HepG2 (cell line): ENCODE measurements at regions not wholly inside any gene's neighbourhood (a gene's known extent, or its start where the extent isn't known, plus 50 kb on each side); places are given as distances from the start of the nearest gene placed in this dataset.

ENCODE experiments used
- ATAC-seq: fragments of 200-7000 bp; cut with Tn5 transposase; 3 replicates; pipeline ENCODE4 v1.9.1; 2020; ENCODE audit warnings: mild to moderate bottlenecking, moderate library complexity
- BruUV-seq: library from RNA; stranded (reverse); fragments of 400-500 nt; replicated peaks from 2 replicates; lab custom pipeline; 2021; lab: Mats Ljungman, UMichigan
- CTCF ChIA-PET: fragments of 300-600 bp; formaldehyde crosslinking; extraction: SDS; loops from one replicate; lab custom pipeline; 2021; ENCODE audit warnings: low total read pairs, inconsistent platforms, low intra/inter-chr PET ratio; lab: Yijun Ruan, JAX
- POLR2A ChIA-PET: fragments of 350-600 bp; sonication (Branson Sonifier 250); formaldehyde crosslinking; loops from one replicate; lab custom pipeline; 2020; ENCODE audit warnings: antibody characterized with exemption, inconsistent platforms; lab: Yijun Ruan, JAX
- DNase-seq: peaks from one replicate; pipeline ENCODE4 v3.0.0-alpha.2; 2015; ENCODE audit warnings: low spot score
- FAIRE-seq: peaks from 3 replicates; lab custom pipeline; 2011; peaks lifted over from hg19 to GRCh38; lab: Jason Lieb, UNC
- H2AFZ ChIP-seq: one replicate; pipeline ENCODE4 v1.6.1; 2011; ENCODE audit warnings: low read length, inconsistent platforms
- H3K27ac ChIP-seq: fragments of 300-600 bp; 3 replicates; pipeline ENCODE4 v1.8.0; 2011; ENCODE audit warnings: mixed run types, mild to moderate bottlenecking, mixed read lengths, low read length, inconsistent platforms; ENCODE audit not compliant: insufficient read depth; ENCODE audit errors: extremely low read length
- H3K27me3 ChIP-seq, 2 experiments: fragments of 200-600 bp in 1 of 2; 2 replicates in 1 of 2; 3 replicates in 1 of 2; pipeline versions ENCODE4 v1.6.0 to v1.8.0; 2011; ENCODE audit warnings: low read length in 2 of 2, mild to moderate bottlenecking in 2 of 2, moderate library complexity in 2 of 2, inconsistent platforms in 1 of 2; ENCODE audit not compliant: insufficient read depth in 2 of 2, control insufficient read depth in 1 of 2
- H3K36me3 ChIP-seq, 2 experiments: fragments of 200-600 bp in 1 of 2; replicated peaks in 1 of 2; 2 replicates in 1 of 2; 3 replicates in 1 of 2; pipeline versions ENCODE4 v1.5.1 to v1.8.0; 2011; ENCODE audit warnings: low read length in 2 of 2, inconsistent platforms in 1 of 2; ENCODE audit not compliant: insufficient read depth in 2 of 2, control insufficient read depth in 1 of 2
- H3K4me1 ChIP-seq: 2 replicates; pipeline ENCODE4 v1.5.1; 2012; ENCODE audit warnings: low read length, inconsistent platforms; ENCODE audit not compliant: insufficient read depth
- H3K4me2 ChIP-seq: 2 replicates; pipeline ENCODE4 v1.6.0; 2011; ENCODE audit warnings: low read depth, low read length, inconsistent platforms
- H3K4me3 ChIP-seq, 3 experiments: fragments of 200-600 bp in 1 of 3; sonication (generic), shearing (Covaris generic) in 1 of 3; replicated peaks in 1 of 3; 2 replicates each; pipeline ENCODE4 v1.5.1; 2011 to 2016; ENCODE audit warnings: low read length in 3 of 3, inconsistent platforms in 2 of 3, low read depth in 2 of 3, mild to moderate bottlenecking in 2 of 3, control low read depth in 1 of 3, mixed read lengths in 1 of 3; ENCODE audit not compliant: insufficient read depth in 1 of 3
- H3K79me2 ChIP-seq: one replicate; pipeline ENCODE4 v1.6.1; 2011; ENCODE audit warnings: low read length, inconsistent platforms; ENCODE audit not compliant: insufficient read depth
- H3K9ac ChIP-seq: 2 replicates; pipeline ENCODE4 v1.6.0; 2011; ENCODE audit warnings: mild to moderate bottlenecking, low read depth, low read length, inconsistent platforms; ENCODE audit not compliant: insufficient read depth
- H3K9me3 ChIP-seq: 2 replicates; pipeline ENCODE4 v1.5.1; 2012; ENCODE audit warnings: mild to moderate bottlenecking, low read length
- H4K20me1 ChIP-seq: 2 replicates; pipeline ENCODE4 v1.6.0; 2011; ENCODE audit warnings: inconsistent platforms, mild to moderate bottlenecking, low read length, moderate library complexity; ENCODE audit not compliant: insufficient read depth
- ATF2 ChIP-seq: sonication (generic); formaldehyde crosslinking; IDR thresholded peaks from 2 replicates; pipeline ENCODE4 v1.4.0; 2020; ENCODE audit warnings: missing genetic modification reagents
- ATF3 ChIP-seq: sonication (generic); formaldehyde crosslinking; IDR thresholded peaks from 2 replicates; pipeline ENCODE4 v1.4.0; 2020; ENCODE audit warnings: missing genetic modification reagents
- KLF16 ChIP-seq, 2 experiments: sonication (generic) in 1 of 2; formaldehyde crosslinking in 1 of 2; IDR thresholded peaks; 2 replicates each; pipeline versions ENCODE4 v1.6.1 to v1.8.0; 2016 to 2023; ENCODE audit warnings: missing genetic modification reagents in 2 of 2, missing compliant biosample characterization in 1 of 2
- MED8 ChIP-seq: sonication (generic); formaldehyde crosslinking; IDR thresholded peaks from 2 replicates; pipeline ENCODE4 v1.8.1; 2023; ENCODE audit warnings: mild to moderate bottlenecking, missing genetic modification reagents; ENCODE audit not compliant: insufficient replicate concordance
- NRL ChIP-seq: sonication (generic); formaldehyde crosslinking; IDR thresholded peaks from 2 replicates; pipeline ENCODE4 v1.5.0; 2020; ENCODE audit warnings: missing genetic modification reagents, mild to moderate bottlenecking, moderate library complexity, borderline replicate concordance
- ONECUT2 ChIP-seq: sonication (generic); formaldehyde crosslinking; IDR thresholded peaks from 2 replicates; pipeline ENCODE4 v1.4.0; 2020; ENCODE audit warnings: missing genetic modification reagents
- PHB2 ChIP-seq: fragments of 450-650 bp; IDR thresholded peaks from 2 replicates; pipeline ENCODE4 v1.6.1; 2018; ENCODE audit not compliant: partially characterized antibody
- RNF2 ChIP-seq: fragments of 450-650 bp; conservative IDR thresholded peaks from 2 replicates; pipeline ENCODE4 v1.6.1; 2016; ENCODE audit warnings: low read depth
- SNAI1 ChIP-seq: sonication (generic); formaldehyde crosslinking; IDR thresholded peaks from 2 replicates; pipeline ENCODE4 v1.5.0; 2020; ENCODE audit warnings: mild to moderate bottlenecking, missing genetic modification reagents, borderline replicate concordance
- YEATS2 ChIP-seq: sonication (generic); formaldehyde crosslinking; IDR thresholded peaks from 2 replicates; pipeline ENCODE4 v1.4.0; 2020; ENCODE audit warnings: missing genetic modification reagents, borderline replicate concordance
- ZBTB42 ChIP-seq: sonication (generic); formaldehyde crosslinking; IDR thresholded peaks from 2 replicates; pipeline ENCODE4 v1.5.0; 2020; ENCODE audit warnings: mild to moderate bottlenecking, missing genetic modification reagents
- ZNF20 ChIP-seq: sonication (generic); formaldehyde crosslinking; IDR thresholded peaks from 2 replicates; pipeline ENCODE4 v1.4.0; 2020; ENCODE audit warnings: mild to moderate bottlenecking, moderate library complexity, missing genetic modification reagents
- ZNF225 ChIP-seq: sonication (generic); formaldehyde crosslinking; IDR thresholded peaks from 2 replicates; pipeline ENCODE4 v1.4.0; 2020; ENCODE audit warnings: mild to moderate bottlenecking, missing genetic modification reagents
- ZNF274 ChIP-seq: sonication (generic); formaldehyde crosslinking; IDR thresholded peaks from 2 replicates; pipeline ENCODE4 v1.5.1; 2020; ENCODE audit warnings: mild to moderate bottlenecking, missing genetic modification reagents
- ZNF768 ChIP-seq: sonication (generic); formaldehyde crosslinking; IDR thresholded peaks from 2 replicates; pipeline ENCODE4 v1.4.0; 2020; ENCODE audit warnings: missing genetic modification reagents
- WGBS: methylation state at CpG from one replicate; pipeline ENCODE4 v1.1.6; 2017; ENCODE audit warnings: low lambda C conversion rate; 5-methylcytosine and 5-hydroxymethylcytosine counted together
- in situ Hi-C: cut with HindIII; loops from 2 replicates; pipeline ENCODE4 v1.10.0; 2017; ENCODE audit warnings: low pct_unique_long_range_greater_than_20kb; ENCODE audit not compliant: extremely low pct_ligation_motif_present
- intact Hi-C: fragments of 100-400 bp; cut with micrococcal nuclease; formaldehyde crosslinking; loops from one replicate; pipeline ENCODE4 v1.10.0; 2022; ENCODE audit not compliant: unreplicated experiment
- TF ChIP-seq, protein P1 (sequence below), 2 experiments: sonication (generic) in 1 of 2; formaldehyde crosslinking in 1 of 2; IDR thresholded peaks; 2 replicates each; pipeline versions ENCODE4 v1.6.1 to v1.9.0; 2014 to 2022; ENCODE audit warnings: antibody characterized with exemption in 1 of 2, borderline replicate concordance in 1 of 2, inconsistent platforms in 1 of 2, low read depth in 1 of 2, missing genetic modification reagents in 1 of 2

DNA sequence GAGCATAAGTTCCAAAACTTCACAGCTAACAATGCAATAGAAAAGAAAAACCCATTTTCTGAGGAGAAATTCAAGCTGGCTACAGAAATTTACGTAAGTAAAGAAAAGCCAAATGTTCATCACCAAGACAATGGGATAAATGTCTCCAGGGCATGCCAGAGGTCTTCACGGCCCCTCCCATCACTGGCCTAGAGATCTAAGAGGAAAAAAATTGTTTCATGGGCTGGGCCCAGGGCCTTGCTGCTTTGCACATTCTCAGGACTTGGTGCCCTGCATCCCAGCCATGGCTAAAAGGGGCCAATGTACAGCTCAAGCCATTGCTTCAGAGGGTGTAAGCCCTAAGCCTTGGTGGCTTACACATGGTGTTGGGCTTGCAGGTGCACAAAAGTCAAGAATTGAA is 443.6 kb downstream of the ELAVL2 start:
- whole genome bisulfite sequencing, result 27% methylated on average over 2 of the region's 2 CpGs
- POLR2A ChIA-PET, result no interaction called here
- Histone ChIP-seq H3K79me2 (no peaks in the 10 kb centered on the region), H3K4me3 (no peak overlapping the region), H3K9me3 (peaks cover 71% of the 10 kb centered on the region), H3K27me3 (no peaks in the 10 kb centered on the region), H3K9ac (no peak overlapping the region), H3K4me1 (no peaks in the 10 kb centered on the region), H3K27ac (no peak overlapping the region), H3K36me3 (no peaks in the 10 kb centered on the region), H2AFZ (no peak overlapping the region), H3K4me2 (no peak overlapping the region), H4K20me1 (no peaks in the 10 kb centered on the region)
- TF ChIP-seq YEATS2 (CRISPR knock-in tag) (no peak), ATF2 (no peak), PHB2 (no peak), ONECUT2 (CRISPR knock-in tag) (no peak), ZNF225 (no peak), ZNF20 (CRISPR knock-in tag) (no peak), MED8 (CRISPR knock-in tag) (no peak), KLF16 (CRISPR knock-in tag; IDR thresholded peaks at IDR 0.05) (no peak), ZBTB42 (CRISPR knock-in tag) (no peak), NRL (CRISPR knock-in tag) (no peak), SNAI1 (CRISPR knock-in tag) (no peak), ATF3 (no peak), ZNF274 (CRISPR knock-in tag) (no peak), ZNF768 (CRISPR knock-in tag) (no peak), RNF2 (no peak)
- TF ChIP-seq, protein P1, sequence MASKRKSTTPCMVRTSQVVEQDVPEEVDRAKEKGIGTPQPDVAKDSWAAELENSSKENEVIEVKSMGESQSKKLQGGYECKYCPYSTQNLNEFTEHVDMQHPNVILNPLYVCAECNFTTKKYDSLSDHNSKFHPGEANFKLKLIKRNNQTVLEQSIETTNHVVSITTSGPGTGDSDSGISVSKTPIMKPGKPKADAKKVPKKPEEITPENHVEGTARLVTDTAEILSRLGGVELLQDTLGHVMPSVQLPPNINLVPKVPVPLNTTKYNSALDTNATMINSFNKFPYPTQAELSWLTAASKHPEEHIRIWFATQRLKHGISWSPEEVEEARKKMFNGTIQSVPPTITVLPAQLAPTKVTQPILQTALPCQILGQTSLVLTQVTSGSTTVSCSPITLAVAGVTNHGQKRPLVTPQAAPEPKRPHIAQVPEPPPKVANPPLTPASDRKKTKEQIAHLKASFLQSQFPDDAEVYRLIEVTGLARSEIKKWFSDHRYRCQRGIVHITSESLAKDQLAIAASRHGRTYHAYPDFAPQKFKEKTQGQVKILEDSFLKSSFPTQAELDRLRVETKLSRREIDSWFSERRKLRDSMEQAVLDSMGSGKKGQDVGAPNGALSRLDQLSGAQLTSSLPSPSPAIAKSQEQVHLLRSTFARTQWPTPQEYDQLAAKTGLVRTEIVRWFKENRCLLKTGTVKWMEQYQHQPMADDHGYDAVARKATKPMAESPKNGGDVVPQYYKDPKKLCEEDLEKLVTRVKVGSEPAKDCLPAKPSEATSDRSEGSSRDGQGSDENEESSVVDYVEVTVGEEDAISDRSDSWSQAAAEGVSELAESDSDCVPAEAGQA (IDR thresholded peaks at IDR 0.05; ENCODE audit: low read depth), result no peak
- TF ChIP-seq, protein P1 (CRISPR knock-in tag; IDR thresholded peaks at IDR 0.05; ENCODE audit: borderline replicate concordance), result no peak
- intact Hi-C loops, result no loop called here
- FAIRE-seq (no peak), ATAC-seq (no peak), DNase-seq (no peak)
- in situ Hi-C loops, result no loop called here
- no TSS peak for BruUV-seq
- CTCF ChIA-PET, result no interaction called here
